Body of pancreas (tissue), 4 donors: ENCODE measurements at regions not wholly inside any gene's neighbourhood (a gene's known extent, or its start where the extent isn't known, plus 50 kb on each side); places are given as distances from the start of the nearest gene placed in this dataset.
A peak's percentile ranks its signal among the peaks of the same experiment; 100 is the strongest.

Experiments
- ATAC-seq: fragments of 150-250 bp; one replicate; pipeline ENCODE4 v1.9.1; 2016
- DNase-seq, 4 donors: peaks; one replicate each; pipeline ENCODE4 v3.0.0-alpha.2; 2019
- H3K27ac ChIP-seq, 4 donors: fragments of 200-600 bp; sonication (generic); 1 replicate in 3 of 4; 2 replicates in 1 of 4; pipeline versions ENCODE4 v1.5.1 to v1.6.1; 2016 to 2019; ENCODE audit warnings: mild to moderate bottlenecking in 1 of 4, mixed read lengths in 1 of 4, moderate library complexity in 1 of 4
- H3K27me3 ChIP-seq, 2 donors: fragments of 200-600 bp; sonication (generic); one replicate each; pipeline ENCODE4 v1.6.0; 2016; ENCODE audit warnings: mild to moderate bottlenecking in 1 of 2
- H3K36me3 ChIP-seq, 2 donors: fragments of 200-600 bp; sonication (generic); replicated peaks in 1 of 2; 2 replicates each; pipeline ENCODE4 v1.5.1; 2016; ENCODE audit warnings: low read depth in 2 of 2; ENCODE audit not compliant: insufficient read depth in 1 of 2
- H3K4me1 ChIP-seq: fragments of 200-600 bp; sonication (generic); one replicate; pipeline ENCODE4 v1.6.0; 2016
- H3K4me3 ChIP-seq, 2 donors: fragments of 200-600 bp; sonication (generic); 1 replicate in 1 of 2; 2 replicates in 1 of 2; pipeline ENCODE4 v1.5.1; 2016 to 2019
- H3K9me3 ChIP-seq, 3 donors: fragments of 200-600 bp; sonication (generic); 1 replicate in 2 of 3; 2 replicates in 1 of 3; pipeline ENCODE4 v1.5.1; 2016
- CTCF ChIP-seq, 7 experiments: fragments of 450-650 bp in 4 of 7; fragments of 200-600 bp in 3 of 7; sonication (generic) in 3 of 7; IDR thresholded peaks; one replicate each; pipeline ENCODE4 v1.5.1; 2016 to 2019; ENCODE audit warnings: antibody characterized with exemption in 7 of 7
- POLR2A ChIP-seq, 3 donors: fragments of 450-650 bp; IDR thresholded peaks; one replicate each; pipeline ENCODE4 v1.6.1; 2016; ENCODE audit warnings: antibody characterized with exemption in 3 of 3, mild to moderate bottlenecking in 2 of 3
- WGBS, 2 donors: methylation state at CpG; one replicate each; pipeline ENCODE4 v1.1.5; 2017; 5-methylcytosine and 5-hydroxymethylcytosine counted together
- intact Hi-C: fragments of 100-400 bp; cut with DNase I; formaldehyde crosslinking; loops from one replicate; pipeline ENCODE4 v1.15.1; 2023

GRCh38 chr7:131225619-131226513 lies 101.8 kb upstream of the MKLN1 start:
- no peak overlapping the region for H3K4me3 ChIP-seq
- DNase-seq = peak; percentile 61 to 83 (median 71)
- no peaks in the 10 kb centered on the region for H3K9me3 ChIP-seq
- no peaks in the 10 kb centered on the region for H3K36me3 ChIP-seq
- WGBS, 2 donors = 29 to 40% methylated on average over 9 of the region's 9 CpGs
- peak; percentile 86 for ATAC-seq
- peaks cover 16% of the 10 kb centered on the region for H3K4me1 ChIP-seq
- intact Hi-C loops = no loop called here
- peak overlapping the region; percentile 50 to 77 (median 62) for H3K27ac ChIP-seq
- no peaks in the 10 kb centered on the region for H3K27me3 ChIP-seq
- TF ChIP-seq CTCF (IDR thresholded peaks at IDR 0.05) (no peak), POLR2A (IDR thresholded peaks at IDR 0.05) (peak in 1 of 3 donors; percentile 17)

- intact Hi-C loops = no loop called here
- Histone ChIP-seq H3K27me3 (no peaks in the 10 kb centered on the region), H3K36me3 (no peaks in the 10 kb centered on the region), H3K4me1 (peaks cover 16% of the 10 kb centered on the region), H3K4me3 (no peak overlapping the region), H3K27ac (peak overlapping the region; percentile 50 to 77 (median 62)), H3K9me3 (no peaks in the 10 kb centered on the region)
- ATAC-seq (peak; percentile 4), DNase-seq (no peak)
- TF ChIP-seq CTCF (IDR thresholded peaks at IDR 0.05) = no peak
- TF ChIP-seq POLR2A (IDR thresholded peaks at IDR 0.05) = no peak
These were observed 101.2 kb upstream of the MKLN1 start for GRCh38 chr7:131226514-131226865.

DNA sequence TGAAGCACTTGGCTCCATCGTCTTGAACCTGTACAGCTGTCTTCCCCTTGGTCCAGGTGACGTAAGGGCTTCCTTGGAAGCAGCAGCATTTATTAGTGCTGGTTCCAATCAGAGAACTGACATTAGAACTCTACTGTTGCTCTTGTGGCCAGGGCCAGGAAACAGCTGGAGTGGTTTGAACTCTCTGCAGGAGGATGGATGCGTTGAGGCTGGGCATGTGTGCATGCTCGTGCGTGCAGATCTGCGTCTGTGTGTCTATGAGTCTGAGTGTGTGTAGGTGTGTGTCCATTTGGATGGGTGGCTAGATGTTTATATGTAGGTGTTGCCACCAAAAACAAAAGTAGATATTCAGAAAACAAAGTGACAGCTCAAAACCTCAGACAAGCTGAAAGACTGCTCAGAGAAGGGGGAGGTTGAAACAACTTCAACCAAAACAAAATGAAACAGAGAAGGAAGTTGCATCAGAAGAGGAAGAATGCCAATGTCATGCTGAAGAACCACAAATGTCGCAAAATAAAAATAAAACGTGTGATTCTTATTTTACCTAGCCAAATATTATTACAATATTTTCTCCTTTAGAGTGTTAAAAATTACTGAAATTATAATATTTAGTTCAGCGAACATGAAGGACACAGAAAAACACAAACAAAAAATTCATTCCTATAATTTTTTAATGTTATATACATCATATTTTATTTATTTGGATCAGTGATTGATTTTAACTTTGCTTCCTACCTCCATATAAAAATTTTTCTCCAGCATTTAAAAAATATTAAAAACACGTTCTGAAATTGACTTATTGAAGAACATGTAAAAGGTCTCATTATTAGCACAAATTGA lies 96.1 kb upstream of the MKLN1 start:
- TF ChIP-seq POLR2A (IDR thresholded peaks at IDR 0.05) = no peak
- no peaks in the 10 kb centered on the region for H3K27me3 ChIP-seq
- DNase-seq (peak in 2 of 4 donors; percentile 10 to 35), ATAC-seq (peak; percentile 24)
- no peaks in the 10 kb centered on the region for H3K9me3 ChIP-seq
- no peak overlapping the region for H3K4me3 ChIP-seq
- H3K36me3 ChIP-seq = no peaks in the 10 kb centered on the region
- peak overlapping the region in 2 of 4 donors; percentile 13 to 61 for H3K27ac ChIP-seq
- WGBS, 2 donors = 65 to 79% methylated on average over 10 of the region's 10 CpGs
- peaks cover under 1% of the 10 kb centered on the region for H3K4me1 ChIP-seq
- intact Hi-C loops = no loop called here

DNA sequence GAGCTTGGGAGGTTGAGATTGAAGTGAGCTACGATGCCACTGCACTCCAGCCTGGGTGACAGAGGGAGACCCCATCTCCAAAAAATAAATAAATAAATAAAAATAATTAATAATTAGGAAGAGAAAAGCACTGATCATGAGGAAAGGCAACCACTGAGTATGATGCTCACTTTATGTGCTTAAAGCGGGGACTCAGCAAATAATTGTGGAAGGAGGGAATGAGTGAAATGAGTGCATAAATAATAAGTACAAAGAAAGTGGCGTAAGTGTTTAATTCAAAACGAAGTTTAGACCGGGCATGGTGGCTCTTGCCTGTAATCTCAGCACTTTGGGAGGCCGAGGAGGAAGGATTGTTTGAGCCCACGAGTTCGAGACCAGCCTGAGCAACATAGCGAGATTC lies 94.9 kb upstream of the MKLN1 start:
- Histone ChIP-seq H3K9me3 (no peaks in the 10 kb centered on the region), H3K4me1 (no peaks in the 10 kb centered on the region), H3K4me3 (no peak overlapping the region), H3K36me3 (no peaks in the 10 kb centered on the region), H3K27me3 (no peaks in the 10 kb centered on the region), H3K27ac (no peak overlapping the region)
- WGBS, 2 donors = 85 to 88% methylated on average over 9 of the region's 9 CpGs
- TF ChIP-seq CTCF (IDR thresholded peaks at IDR 0.05) = no peak
- TF ChIP-seq POLR2A (IDR thresholded peaks at IDR 0.05) = no peak
- intact Hi-C loops = no loop called here
- ATAC-seq = no peak
- no peak for DNase-seq

DNA sequence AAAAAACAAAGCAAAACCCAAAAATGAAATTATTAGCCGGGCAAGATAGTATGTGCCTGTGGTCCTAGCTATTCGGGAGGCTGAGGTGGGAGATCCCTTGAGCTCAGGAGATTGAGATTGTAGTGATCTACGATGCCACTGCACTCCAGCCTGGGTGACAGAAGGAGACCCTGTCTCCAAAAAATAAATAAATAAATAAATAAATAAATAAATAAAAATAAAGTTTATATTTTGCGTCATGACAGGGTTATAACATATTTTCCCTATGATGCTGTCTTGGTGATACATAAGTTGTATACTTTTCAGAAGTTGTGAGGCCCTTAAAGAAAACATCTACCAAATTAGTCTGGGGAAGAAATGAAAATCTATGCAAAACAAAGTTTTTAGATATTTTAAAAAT lies 94.5 kb upstream of the MKLN1 start:
- Histone ChIP-seq H3K4me3 (no peak overlapping the region), H3K9me3 (no peaks in the 10 kb centered on the region), H3K27ac (no peak overlapping the region), H3K27me3 (no peaks in the 10 kb centered on the region), H3K4me1 (no peaks in the 10 kb centered on the region), H3K36me3 (no peaks in the 10 kb centered on the region)
- no peak for DNase-seq
- no peak for ATAC-seq
- 81 to 89% methylated on average over 4 of the region's 4 CpGs for WGBS, 2 donors
- TF ChIP-seq POLR2A (IDR thresholded peaks at IDR 0.05) = no peak
- no peak for TF ChIP-seq CTCF (IDR thresholded peaks at IDR 0.05)
- intact Hi-C loops = no loop called here
